ENCODE measurements at regions not wholly inside any gene's neighbourhood (a gene's known extent, or its start where the extent isn't known, plus 50 kb on each side); places are given as distances from the start of the nearest gene placed in this dataset.
A peak's percentile ranks its signal among the peaks of the same experiment; 100 is the strongest.

- DNase-seq (ENCODE audit: low spot score) = no peak
Measured at GRCh38 chr11:104339380-104339831, 175.5 kb upstream of the PDGFD start.

- no peak for DNase-seq (ENCODE audit: low spot score)
Measured at GRCh38 chr11:104338186-104338585, 174.2 kb upstream of the PDGFD start.

GRCh38 chr11:104337273-104337672, 173.3 kb upstream of the PDGFD start:
- no peak for DNase-seq (ENCODE audit: low spot score)

DNA sequence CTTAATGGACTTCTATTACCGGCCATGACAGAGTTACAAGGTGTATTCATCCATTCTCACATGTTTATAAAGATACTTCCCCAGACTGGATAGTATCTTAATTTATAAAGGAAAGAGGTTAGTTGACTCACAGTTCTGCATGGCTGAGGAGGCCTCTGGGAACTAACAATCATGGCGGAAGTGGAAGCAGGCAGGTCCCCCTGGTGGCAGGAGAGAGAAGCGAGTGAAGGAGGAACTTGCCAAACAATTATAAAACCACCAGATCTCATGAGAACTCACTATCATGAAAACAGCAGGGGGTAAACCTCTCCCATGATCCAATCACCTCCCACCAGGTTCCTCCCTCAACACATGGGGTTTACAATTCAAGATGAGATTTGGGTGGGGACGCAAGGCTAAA, 170.0 kb upstream of the PDGFD start:
- DNase-seq (ENCODE audit: low spot score) = no peak

DNA sequence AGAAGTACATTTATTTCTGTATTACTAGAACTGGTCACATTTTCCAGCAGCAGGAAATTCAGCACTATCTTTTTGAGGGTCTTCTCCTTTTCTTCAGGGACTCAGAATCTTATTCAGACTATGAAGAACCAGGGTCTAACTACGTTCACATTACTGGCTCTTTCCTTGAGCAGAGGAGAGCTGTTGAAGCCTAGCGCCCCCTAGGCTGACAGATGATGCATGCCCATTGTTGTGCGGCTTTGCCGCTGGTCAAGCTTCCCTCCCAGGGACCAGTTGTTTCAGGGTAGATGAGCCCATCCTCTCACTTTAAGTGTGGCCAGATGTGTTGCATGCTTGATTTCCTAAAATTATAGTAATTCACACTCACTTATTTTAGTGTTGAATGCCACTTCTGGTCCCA, 168.2 kb upstream of the PDGFD start:
- no peak for DNase-seq (ENCODE audit: low spot score)

- DNase-seq (ENCODE audit: low spot score) = no peak
Measured at GRCh38 chr11:104329078-104329665, 165.2 kb upstream of the PDGFD start.

GRCh38 chr11:104328512-104328907, 164.6 kb upstream of the PDGFD start:
- DNase-seq (ENCODE audit: low spot score) = peak; percentile 75

DNA sequence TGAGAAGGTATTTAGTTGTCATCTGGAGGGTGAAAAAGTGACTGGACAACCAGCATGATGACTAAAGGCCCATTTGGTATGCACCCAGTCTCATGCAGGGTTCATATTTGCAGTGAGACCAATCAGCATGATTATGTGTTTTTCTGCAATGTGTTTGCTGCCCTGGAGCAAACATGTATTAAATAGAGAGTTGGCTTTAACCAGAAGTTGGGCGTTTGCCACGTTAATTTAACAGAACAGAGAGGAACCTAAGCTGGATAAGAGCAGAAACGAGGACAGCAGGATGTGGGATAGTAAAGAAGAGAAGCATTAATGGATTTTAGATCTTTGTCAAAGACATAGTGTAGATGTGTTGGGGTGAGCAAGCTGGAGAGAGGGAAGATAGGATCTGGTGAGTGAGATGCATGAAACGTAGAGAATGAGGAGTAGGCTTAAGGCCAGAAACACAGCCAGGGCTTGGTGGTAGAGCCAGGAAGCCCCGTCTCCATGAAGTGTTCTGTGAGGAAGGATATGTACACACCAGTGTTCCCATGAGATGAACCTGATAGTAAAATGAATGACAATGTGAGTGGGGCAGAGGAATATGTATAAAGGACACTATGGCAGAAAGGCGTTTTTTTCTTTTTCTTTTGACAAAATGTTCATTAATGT, 164.0 kb upstream of the PDGFD start:
- DNase-seq (ENCODE audit: low spot score) = peak; percentile 68

DNA sequence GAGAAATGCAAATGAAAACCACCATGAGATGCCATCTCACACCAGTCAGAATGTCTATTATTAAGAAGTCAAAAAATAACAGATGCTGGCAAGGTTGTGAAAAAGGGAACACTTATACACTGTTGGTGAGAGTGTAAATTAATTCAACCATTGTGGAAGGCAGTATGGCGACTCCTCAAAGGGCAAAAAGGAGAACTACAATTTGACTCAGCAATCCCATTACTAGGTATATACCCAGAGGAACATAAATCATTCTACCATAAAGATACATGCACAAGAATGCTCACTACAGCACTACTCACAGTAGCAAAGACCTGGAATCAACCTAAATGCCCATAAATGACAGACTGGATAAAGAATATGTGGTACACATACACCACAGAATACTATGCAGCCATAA, 161.1 kb upstream of the PDGFD start:
- DNase-seq (ENCODE audit: low spot score) = no peak

DNA sequence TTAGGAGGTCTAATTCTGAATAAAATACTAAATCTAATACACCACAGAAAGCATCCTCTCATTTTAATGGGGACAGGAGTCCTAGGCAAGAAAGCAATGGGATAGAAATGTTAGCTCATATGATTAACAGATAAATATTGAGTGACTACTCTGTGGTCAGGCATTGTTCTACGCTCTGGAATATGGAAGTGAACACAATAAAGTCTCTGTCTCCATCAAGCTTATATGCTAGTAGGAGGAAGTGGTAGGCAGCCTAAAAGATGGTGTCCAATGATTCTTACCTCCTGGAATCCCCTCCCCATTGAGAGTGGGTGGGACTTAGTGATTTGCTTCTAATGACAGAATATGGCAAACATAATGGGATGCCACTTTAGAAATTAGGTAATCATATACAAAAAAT, 160.3 kb upstream of the PDGFD start:
- DNase-seq (ENCODE audit: low spot score) = no peak

- no peak for DNase-seq (ENCODE audit: low spot score)
Measured at GRCh38 chr11:104323841-104324240, 159.9 kb upstream of the PDGFD start.

DNA sequence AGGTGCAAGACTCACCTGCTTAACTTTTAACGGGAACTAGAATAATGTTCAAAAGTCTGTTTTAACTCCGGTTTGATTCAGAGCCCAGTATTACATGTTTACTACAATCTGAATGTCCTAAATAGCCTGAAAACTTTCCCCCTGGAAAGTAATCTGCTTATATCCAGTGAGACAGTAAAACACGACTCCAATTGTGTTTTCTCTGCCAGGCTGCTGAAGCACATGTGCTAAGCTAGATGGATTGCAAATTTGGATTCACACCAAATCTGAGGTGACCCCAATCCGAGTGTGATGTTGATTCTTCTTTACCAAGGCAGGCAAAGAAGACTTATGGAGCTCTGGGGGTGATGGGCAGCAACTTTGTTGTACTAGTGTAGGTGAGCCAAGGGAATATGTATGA, 158.7 kb upstream of the PDGFD start:
- no peak for DNase-seq (ENCODE audit: low spot score)

DNA sequence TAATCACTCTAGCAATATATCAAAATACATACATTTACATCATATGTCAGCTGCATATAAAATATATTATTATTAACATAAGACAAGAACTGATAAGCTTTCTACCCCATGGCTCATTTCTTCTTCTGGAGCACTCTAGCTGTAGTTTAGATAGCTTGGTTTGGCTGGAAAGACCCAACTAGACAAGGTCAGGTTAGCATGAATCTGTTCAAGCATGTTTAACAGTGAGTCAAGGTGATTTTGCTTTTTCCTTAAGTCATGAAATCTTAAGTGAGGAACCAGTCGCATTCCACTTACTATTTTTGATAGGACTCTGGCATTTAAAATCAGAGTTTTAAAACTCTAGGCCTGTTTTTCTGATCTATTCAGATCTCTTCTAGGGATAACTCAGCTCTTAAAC, 157.0 kb upstream of the PDGFD start:
- DNase-seq (ENCODE audit: low spot score) = no peak

- no peak for DNase-seq (ENCODE audit: low spot score)
Measured at GRCh38 chr11:104320097-104320496, 156.2 kb upstream of the PDGFD start.

- DNase-seq (ENCODE audit: low spot score) = no peak
Measured at GRCh38 chr11:104319396-104319795, 155.4 kb upstream of the PDGFD start.

GRCh38 chr11:104306862-104307474, 143.0 kb upstream of the PDGFD start:
- DNase-seq (ENCODE audit: low spot score) = peak; percentile 29

GRCh38 chr11:104301776-104302175, 137.8 kb upstream of the PDGFD start:
- no peak for DNase-seq (ENCODE audit: low spot score)

DNA sequence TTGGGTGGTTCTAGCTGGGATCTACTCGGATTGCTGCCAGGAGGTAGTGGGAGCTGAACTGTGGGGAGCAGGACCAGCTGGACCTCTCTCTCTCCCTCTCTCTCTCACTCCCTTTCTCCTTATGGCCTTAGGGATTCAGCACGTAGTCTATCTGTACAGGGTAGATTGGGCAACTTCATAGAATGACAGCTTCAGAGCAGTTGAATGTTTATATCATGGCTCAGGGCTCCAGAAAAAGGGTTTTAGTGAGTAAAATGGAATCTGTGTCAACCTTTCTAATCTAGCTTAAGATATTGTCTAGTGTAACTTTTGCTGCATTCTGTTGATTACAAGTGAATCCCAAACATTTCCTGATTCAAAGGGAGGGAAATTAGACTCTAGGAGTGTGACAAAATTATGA, 127.7 kb upstream of the PDGFD start:
- DNase-seq (ENCODE audit: low spot score) = no peak

- DNase-seq (ENCODE audit: low spot score) = no peak
Measured at GRCh38 chr11:104286129-104286528, 122.2 kb upstream of the PDGFD start.

GRCh38 chr11:104279587-104279986, 115.6 kb upstream of the PDGFD start:
- no peak for DNase-seq (ENCODE audit: low spot score)

DNA sequence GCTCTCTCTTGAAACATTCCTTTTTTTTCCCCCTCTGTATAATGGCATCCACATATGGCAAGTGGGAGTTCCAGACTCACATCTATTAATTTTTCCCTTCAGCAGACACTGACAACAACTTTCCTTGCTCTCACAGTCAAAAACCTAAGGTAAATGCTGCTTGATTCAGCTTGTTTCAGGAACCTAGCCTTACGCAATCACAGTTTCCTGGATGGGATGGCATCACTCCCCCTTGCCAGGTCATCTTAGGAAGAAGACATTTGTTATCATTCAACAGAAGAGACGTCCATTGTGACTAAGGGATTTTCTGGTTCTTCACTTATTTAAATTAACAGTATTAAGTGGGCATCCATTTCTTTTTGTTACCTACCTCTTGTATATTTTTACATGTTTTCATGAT, 112.0 kb upstream of the PDGFD start:
- no peak for DNase-seq (ENCODE audit: low spot score)

DNA sequence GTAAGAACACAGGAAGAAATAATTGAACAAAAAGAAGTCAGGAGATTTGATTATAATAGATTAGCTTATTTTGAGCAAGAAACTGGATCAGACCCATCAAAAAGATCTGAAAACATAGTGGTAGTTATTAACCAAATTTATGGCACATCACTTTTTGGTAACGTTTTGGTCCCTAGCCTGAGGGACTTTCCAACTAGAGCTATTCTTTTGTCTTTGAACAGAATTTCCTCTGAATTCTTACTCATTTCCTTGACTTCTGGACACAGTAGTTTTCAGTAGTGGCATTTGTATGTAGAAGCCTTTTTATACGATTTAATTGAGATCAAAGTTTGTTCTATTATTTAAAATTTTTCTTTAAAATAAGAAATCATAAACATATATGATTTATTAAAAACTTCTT, 96.5 kb upstream of the PDGFD start:
- no peak for DNase-seq (ENCODE audit: low spot score)

GRCh38 chr11:104259121-104259610, 95.2 kb upstream of the PDGFD start:
- peak; percentile 47 for DNase-seq (ENCODE audit: low spot score)
